ENCODE measurements at regions not wholly inside any gene's neighbourhood (a gene's known extent, or its start where the extent isn't known, plus 50 kb on each side); places are given as distances from the start of the nearest gene placed in this dataset.
"Not testable (repeated sequence)": the region's sequence is repeated elsewhere in the genome, so short reads cannot be mapped to it uniquely, and the experiment has no call there.

DNA sequence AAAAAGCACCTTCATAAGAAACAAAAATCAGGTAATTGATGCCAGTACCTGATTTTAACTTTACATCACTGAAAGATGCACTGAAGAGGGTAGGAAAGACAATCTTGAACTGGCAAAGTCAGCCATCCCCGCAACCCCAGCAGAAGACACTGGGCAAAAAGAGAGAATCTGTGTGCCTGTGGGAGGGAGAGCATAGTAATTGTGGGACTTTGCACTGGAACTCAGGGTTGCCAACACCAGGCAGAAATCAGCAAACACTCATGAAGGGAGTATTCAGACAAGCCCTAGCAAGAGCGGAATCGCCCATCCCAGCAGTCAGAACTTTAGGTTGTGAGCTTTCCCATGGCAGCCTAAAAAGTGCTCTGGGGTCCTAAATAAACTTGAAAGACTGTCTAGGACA is 344.6 kb upstream of the GJE1 start:
- DNase-seq = no peak

DNA sequence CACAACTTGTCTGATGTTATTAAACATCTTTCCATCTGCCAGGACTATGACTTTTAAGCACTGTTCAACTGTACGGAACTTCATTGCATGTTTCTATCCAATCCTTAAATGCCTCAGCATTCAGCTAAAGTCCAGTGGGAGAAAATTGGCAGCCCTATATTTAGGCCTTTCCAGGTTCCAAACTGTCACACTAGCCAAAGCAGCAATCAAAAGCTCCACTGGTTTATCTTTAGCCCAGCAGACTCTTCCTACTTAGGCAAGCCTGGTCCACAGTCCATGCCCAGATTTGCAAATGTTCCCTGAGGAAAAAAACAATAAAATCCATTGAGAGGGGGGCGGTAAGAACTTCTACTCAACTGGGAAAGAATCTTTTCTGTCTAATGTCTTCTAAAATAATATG is 349.1 kb upstream of the GJE1 start:
- no peak for DNase-seq

DNA sequence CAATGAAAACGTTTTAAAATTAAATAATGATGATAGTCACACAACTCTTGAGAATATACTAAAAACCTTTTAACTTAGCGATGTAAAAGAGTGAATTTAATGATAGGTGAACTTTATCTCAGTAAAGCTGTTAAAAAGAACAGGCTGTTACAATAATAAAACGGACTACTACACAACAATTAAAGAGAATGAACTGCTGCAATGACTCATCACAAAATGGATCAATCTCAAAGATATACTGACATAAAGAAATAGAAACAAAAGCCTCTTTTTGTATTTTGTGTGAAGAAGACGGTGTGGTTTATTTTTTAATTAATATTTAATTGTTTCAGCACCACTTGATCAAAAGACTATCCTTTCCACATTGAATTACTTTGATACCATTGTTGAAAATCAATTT is 352.4 kb upstream of the GJE1 start:
- DNase-seq = no peak

DNA sequence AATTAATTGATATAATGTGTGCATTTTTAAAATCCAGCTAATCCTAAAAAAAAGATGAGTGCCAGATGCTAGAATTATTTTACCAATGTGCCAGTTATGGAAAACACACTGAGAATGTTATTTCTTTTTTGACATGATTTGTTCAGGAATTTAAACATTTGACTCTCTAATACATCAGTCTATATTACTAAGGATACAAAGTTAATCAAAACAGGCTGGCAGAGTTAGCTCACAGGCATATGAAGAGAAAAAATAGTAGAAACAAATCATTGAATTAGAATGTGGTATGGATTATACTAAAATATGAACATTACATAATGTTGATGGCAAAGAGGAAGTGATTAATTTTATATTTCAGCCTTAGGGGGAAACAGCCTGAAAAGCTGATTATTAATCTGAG is 368.3 kb upstream of the GJE1 start:
- no peak for DNase-seq

DNA sequence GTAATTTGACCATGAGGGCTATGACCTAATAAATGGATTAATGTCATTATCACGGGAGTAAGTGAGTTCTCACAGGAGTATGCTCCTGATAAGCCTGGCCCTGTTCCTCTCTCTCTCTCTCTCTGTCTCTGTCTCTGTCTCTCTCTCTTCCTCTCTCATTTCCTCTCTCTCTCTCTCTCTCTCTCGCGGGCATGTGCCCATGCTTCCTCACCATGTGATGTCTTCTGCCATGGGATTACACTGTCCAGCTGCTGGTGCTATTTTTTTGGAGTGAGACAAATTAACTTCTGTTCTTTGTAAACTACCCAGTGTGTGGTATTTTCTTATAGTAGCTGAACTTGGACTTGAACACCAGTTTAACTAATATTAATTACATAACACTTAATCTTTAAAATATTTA is 374.3 kb upstream of the GJE1 start:
- no peak for DNase-seq

DNA sequence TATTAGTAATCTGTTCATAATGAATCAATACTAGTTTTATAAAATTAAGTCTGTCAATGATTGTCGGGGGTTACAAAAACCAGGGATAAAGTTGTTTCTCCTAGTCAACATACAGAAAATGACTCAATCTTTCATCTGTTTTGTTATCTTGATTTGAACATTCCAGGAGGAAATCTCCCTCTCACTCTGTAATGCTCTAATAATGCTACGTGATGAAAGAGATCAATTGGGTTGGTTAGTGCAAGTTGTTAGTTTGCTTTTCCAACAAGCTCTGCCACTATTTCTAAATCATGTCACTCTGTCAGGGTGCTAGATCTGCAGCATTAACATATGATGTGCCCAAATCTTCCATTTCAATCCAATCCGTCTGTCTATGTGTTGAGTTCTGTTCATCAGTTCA is 379.5 kb upstream of the GJE1 start:
- DNase-seq = no peak

DNA sequence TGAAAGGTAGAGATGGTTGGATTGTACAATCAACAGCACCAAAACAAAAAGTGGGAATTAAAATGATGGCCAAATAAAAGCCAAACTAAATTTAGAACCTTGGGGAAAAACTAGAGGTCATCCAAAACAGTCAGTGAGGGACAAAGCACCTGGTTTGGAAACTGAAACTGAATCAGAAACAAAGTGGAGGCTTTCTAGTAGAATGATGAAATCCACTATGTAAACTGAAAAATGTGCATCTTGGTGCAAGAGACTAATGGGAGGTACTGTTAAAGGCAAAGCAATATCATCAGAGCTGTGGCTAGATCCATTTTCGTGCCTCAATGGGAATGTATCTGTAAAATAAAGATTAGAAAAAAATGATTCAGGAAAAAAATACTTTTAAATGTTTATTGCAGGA is 380.0 kb upstream of the GJE1 start:
- no peak for DNase-seq

DNA sequence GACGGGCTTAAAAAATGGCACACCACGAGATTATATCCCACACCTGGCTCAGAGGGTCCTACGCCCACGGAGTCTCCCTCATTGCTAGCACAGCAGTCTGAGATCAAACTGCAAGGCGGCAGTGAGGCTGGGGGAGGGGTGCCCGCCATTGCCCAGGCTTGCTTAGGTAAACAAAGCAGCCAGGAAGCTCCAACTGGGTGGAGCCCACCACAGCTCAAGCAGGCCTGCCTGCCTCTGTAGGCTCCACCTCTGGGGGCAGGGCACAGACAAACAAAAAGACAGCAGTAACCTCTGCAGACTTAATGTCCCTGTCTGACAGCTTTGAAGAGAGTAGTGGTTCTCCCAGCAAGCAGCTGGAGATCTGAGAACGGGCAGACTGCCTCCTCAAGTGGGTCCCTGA is 386.4 kb upstream of the GJE1 start:
- DNase-seq = not testable (repeated sequence)

DNA sequence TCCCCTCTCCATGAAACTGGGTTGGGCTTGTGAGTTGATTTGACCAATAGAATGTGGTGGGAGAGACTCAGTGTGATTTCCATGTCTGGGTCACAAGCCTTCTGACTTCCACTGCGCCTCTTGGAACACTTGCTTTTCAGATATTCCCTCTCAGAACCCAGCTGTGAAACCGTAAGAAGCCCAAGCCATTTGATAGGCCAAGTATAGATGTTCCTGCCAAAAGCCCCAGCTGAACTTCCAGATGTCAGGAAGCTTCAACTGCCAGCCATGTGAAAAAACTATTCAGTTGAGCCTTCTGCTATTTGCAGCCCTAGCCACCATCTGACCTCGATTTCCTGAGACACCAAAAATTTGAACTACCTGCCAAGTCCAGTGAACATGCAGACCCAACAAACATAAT is 387.8 kb upstream of the GJE1 start:
- DNase-seq = no peak

DNA sequence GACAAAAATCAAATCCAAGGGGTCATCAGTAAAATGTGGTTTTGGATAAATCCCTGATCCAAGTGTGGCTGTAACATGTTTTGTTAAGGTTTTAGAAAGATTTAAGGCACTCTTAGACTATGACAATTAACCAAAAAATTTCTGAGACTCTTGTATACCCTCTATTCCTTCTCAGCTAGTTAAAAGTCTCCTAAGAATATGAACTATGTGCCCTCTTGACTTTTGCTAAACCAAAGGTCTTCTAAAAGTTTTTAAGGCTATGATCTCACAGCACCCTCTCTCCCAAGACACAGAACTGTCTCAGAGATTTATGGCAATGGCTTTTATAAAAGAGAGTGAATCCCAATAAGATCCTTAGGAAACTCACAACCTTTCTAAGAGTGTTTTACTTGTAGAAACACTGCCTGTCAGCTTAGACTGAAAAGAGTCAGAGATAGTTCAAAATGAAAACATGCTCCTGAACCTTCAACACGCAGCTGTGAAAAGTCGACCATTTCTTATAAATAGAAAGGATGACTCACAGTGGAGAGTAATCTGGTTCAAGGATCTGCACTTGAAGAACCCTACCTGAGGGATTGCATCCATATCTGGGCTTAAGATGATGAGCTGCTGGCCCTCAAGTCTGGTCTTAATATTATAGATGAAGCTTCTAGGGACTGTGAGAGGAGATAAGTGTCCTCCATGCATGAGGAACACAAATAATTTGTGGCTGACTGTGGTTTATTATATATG is 388.4 kb upstream of the GJE1 start:
- DNase-seq = no peak

DNA sequence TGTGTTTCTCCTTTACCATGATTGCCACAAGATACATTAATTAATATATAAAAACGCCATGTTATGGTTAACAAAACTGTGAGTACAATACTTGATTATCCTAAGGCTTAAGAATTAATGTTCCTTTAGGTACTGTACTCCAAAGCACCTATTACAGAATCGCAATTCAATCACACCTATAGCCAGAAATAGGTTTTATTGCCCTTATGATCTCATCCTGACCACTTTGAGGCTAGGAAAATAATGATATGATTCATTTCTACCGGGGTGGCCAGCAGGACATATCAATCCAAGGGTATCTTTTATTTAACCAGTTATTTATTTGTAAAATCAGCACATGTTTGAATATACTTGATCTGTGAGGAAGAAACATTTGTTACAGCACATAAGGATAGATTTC is 396.6 kb upstream of the GJE1 start:
- DNase-seq = no peak

DNA sequence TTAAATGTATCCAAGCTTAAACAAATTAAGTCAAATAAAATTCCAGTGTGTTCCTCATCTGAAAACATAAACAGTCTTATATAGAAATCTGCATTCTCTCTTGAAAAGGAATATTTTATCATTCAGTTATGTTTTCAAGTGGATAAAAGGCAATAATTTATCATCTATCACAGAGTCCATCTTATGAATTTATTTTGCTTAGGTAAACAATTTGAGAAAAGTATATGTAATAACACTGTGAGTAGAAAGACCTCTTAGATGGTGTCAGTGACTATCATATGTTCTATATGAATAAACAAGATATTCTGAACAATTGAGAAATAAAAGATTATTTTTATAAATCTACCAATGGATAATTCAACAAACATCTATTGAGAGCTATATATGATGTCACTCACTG is 397.6 kb upstream of the GJE1 start:
- DNase-seq = no peak

DNA sequence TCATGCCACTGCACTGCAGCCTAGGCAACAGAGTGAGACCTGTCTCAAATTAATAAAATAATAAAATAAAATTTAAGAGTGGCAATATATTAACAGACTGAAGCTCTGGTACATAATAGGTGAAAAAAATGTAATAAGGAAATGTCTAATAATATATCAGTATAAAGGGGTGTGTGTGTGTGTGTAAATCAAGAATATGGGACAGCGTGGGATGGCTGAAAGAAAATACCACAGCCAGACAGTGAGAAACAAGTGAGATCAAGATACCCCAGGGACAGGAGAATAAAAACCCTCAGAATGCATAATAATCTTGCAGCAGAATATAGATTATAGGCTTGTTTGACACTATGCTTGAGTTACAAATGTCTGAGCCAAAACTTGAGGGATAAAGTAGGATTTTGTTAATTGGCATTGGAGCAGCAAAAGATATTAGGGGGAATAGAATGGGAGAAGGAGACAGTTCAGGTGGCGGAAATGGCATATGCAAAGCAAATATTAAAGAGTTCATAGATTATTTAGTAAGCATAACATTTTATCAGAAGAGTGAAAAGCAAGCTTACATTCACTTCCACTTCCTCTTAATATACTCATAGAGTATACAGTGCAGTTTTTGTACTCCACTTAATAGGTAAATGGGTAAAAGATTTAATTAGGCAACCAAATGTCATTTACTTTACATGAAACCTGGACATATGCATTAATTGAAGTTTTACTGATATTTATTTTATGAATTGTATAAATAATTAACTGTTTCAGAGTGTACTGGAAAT is 398.5 kb upstream of the GJE1 start:
- no peak for DNase-seq

DNA sequence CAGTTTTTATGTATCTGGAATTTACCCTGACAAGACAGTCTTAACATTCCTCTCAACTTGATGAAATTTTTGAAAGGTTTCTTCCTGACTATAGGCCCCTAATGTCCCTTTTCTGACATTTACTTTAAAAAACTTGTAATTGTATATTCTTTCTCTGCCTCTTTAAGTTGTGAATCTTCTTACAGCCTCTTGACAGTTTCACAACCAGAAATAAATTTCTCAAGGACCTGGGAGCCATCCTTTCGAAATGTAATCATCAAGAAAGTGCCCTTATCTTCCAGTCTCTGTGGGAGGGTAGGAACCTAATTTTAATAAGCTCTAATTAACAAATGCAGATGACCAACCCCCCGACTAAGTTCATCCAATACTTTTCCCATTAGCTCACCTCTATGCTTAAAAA is 403.6 kb upstream of the GJE1 start:
- DNase-seq = no peak

DNA sequence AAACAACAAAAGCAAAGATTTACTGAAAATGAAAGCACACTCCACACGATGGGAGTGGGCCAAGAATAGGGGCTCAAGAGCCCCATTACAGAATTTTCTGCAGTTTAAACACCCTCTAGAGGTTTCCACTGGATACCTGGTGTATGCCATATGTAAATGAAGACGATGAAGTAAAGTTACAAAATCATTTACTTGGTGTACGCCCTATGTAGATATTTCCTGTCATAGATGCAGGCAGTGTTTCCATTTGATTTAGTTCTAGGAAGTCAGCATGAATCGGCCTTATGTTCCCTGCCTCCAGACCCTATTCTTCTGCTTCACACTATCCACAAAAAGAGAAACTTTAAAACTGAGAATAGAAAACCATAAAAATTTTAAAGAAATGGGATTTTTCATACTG is 404.4 kb upstream of the GJE1 start:
- DNase-seq = no peak

DNA sequence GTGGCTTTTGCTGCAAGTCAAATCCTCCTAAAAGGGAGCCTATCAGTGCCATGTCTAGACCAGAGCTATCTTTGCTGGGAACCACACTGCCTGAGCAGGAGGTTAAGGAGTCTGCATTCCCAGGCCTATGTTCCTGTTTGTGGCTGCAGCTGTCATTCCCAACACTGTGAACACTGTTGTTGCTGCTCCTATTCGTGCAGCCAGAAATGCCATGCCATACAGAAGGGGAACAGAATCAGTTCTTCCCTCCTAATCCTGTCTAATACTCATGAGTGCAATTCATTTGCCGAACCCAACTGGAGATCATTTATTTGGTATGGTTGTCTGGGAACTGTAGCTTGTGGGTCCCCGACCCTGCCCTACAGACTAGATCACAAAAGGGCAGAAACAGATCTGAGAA is 406.5 kb upstream of the GJE1 start:
- no peak for DNase-seq

DNA sequence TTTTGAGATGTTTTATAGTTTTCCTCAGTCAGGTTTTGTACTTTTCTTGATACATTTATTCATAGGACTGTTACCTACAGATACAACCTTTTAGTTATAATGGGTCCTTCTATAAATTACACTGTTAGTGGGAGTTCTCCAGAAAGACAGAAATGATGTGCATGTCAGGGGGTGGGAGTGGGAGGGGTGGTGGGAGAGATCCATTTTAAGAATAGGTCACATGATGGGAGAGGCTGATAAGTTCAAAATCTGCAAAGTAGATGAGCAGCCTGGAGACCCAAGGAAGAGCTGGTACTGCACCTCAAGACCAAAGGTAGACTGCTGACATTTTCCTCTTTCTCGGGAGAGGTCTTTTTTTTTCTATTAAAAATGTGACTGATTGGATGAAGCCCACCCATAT is 408.0 kb upstream of the GJE1 start:
- DNase-seq = no peak

DNA sequence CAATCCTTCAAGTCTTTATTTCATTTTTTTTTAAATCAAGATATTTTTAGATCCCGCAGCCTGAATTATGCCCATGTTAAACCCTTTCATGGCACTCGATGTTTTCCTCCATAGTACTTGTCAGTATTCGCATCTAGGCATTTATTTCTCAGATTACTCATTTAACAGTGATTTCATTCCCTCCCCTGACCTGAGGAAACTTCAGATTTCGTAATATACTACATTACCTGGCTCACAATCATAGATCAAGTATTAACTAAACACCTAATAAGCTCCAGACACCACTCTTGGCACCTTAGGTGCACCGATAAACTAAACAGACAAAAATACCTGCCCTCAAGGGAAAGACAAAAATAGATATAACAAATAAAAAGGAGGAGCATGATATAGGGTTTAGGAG is 413.2 kb upstream of the GJE1 start:
- no peak for DNase-seq

DNA sequence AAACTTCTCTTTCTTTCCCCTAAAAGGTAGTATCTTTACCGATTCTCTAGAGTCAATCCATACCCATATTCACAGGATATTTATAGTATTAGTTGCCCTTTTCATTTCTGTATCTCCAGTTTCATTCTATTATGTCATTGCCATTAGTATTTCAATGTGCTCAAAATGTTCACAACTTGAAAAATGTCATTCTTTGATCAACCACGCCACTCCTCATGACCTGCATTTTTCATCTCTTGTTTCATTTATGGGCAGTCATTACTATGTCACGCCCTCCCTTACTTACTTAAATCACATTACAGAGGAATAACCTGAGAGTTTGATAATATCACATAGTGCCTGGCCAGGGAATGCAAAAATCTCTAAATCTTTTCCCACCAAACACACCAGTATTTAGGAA is 427.3 kb upstream of the GJE1 start:
- no peak for DNase-seq

DNA sequence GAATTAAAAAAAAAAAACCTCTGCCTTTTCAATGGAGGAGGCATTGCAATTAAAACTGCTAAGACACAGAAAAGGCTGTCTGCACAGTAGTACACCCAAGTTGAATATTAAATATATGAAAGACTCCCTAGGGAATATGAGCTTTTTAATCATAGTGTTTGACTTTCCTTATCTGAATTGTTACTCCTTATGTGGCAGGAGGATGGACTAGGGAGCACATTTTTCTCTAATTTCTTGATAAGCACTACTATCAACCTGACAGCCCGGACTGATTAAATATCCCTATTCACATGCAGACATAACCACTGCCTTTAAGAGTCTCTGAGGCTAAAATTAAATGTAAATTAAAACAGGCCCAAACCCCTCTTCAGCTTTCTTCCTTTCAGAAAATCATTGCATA is 428.6 kb upstream of the GJE1 start:
- no peak for DNase-seq

DNA sequence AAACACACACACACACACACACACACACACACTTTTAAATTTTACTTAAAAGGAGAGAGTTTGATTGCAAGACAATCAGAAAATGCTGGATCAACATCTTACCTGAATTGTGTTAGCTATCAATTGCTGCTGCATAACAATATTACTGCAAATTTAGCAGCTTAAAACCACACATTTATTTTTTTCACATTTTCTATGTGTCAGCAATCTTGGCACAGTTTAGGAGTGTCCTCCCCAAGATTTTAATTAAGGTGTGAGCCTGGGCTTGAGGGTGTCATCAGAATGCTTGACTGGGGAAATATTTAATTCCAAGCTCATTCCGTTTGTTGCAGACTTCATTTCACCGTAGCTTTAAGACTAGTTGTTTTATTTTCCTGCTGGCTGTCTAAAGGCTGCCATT is 431.0 kb upstream of the GJE1 start:
- DNase-seq = no peak

DNA sequence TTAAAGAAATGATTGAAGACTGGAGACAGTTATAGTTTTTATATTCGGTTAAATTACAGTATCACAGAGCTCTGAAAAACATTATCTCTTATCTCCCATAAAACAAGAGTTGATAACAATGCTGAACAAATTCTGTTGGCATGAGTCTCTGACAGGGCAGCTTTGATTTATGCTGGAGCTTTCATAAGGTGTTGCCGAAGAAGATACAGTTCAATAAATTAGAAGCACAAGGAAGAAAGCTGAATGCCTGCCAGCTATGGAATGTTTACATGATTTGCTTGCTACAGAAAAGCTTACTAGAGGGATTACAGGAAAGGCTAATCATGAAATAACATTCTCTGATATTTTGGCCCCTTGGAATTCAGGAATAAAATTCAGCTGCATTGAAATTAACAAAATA is 431.9 kb upstream of the GJE1 start:
- DNase-seq = peak in 1 of 56 donors; percentile 1

DNA sequence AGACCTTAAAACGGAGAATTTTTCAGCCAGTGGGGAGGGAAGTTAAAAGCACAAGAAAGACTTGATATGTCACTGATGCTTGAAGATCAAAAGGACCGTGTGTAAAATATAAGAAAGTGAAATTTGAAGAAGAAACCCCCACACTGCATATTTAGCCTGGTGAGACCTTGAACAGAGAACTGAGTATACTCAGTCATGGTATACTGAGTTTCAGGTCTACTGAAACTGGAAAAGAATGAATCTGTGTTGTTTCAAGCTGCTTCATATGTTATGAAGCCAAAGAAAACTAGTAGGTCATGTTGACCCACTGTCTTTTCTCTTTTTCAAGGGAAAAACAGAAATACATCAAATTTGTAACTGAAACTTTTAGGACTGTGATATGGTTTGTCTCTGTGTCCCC is 443.8 kb upstream of the GJE1 start:
- no peak for DNase-seq

DNA sequence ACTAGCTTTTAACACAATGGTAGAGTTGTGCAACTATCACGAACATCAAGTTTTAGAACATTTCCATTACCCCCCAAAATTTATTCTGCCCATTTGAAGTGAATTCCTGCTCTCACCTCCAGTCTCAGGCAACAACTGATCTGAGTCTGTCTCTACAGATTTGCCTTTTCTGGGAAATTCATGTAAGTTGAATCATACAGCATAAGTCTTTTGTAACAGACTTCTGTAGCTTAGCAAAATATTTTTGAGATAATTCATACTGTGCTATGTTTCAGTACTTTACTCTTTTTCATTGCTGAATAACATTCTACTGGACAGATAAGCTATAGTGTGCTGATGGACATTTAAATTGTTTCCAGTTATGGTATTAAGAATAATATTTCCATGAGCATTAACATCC is 447.3 kb upstream of the GJE1 start:
- DNase-seq = no peak
